Stimulated activated effector memory CD8-positive, alpha-beta T cell treated with anti-CD3 and anti-CD28 coated beads, Interleukin-12 subunit alpha, Interleukin-12 subunit beta, amount 100 ng/mL, for 72 hours (primary cell): ENCODE measurements at regions not wholly inside any gene's neighbourhood (a gene's known extent, or its start where the extent isn't known, plus 50 kb on each side); places are given as distances from the start of the nearest gene placed in this dataset.
"Not testable (repeated sequence)": the region's sequence is repeated elsewhere in the genome, so short reads cannot be mapped to it uniquely, and the experiment has no call there.

Source experiments
- ATAC-seq: fragments of 150-1000 bp; cut with Tn5 transposase; 2 replicates; pipeline ENCODE4 v1.10.0; 2021
- DNase-seq, 2 donors: peaks; one replicate each; pipeline ENCODE4 v3.0.0; 2021 to 2022; ENCODE audit warnings: low spot score in 2 of 2
- H3K27ac Mint-ChIP-seq: one replicate; pipeline ENCODE4 v1.8.0; 2022; ENCODE audit warnings: mild to moderate bottlenecking, mixed read lengths
- H3K36me3 Mint-ChIP-seq: one replicate; pipeline ENCODE4 v1.8.0; 2022; ENCODE audit warnings: mild to moderate bottlenecking, mixed read lengths
- H3K4me1 Mint-ChIP-seq: one replicate; pipeline ENCODE4 v1.8.0; 2022; ENCODE audit warnings: mixed read lengths
- H3K4me3 Mint-ChIP-seq: one replicate; pipeline ENCODE4 v1.8.0; 2022; ENCODE audit warnings: mild to moderate bottlenecking, mixed read lengths
- H3K9me3 Mint-ChIP-seq: one replicate; pipeline ENCODE4 v1.8.0; 2022; ENCODE audit warnings: mixed read lengths

DNA sequence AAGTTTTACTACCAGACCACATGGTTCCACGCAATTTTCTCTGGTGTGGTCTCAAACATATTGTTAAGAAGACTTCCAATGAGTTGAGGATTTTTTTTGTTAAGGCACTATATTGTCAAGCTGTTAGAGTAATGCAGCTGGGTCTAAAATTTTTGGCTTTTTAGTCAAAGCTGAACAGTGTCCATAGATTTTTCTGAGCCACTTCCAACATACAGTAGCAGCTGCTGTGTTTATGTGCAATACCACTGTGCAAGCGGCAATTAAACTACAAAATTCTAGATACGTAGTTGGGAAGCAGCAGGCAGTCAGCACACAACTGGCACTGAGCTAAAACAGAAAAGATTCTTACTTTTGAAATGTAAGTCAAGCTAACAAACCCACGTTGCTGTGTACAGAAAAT is 1551.1 kb upstream of the AGA start:
- DNase-seq (no peak), ATAC-seq (no peak)
- H3K36me3 Mint-ChIP-seq: no peaks in the 10 kb centered on the region

DNA sequence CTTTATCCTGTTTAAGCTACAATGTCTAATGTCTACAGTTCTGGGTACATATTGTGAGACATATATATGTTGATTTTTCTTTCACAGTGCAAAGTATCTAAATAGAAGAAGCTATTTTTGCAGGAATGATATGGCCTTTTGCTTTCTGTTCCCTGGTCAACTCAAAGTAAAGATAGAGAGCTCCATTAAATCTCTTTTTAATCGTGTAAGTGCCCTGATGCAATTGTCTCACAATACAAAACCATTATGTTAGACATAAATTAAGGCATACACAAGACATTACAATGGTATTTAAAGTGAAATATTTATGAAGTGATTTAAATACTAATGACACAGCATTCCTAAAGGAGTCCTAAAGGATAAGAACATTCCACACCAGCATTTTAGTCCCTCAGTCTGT is 1559.7 kb upstream of the AGA start:
- H3K4me1 Mint-ChIP-seq: no peaks in the 10 kb centered on the region
- no peak for DNase-seq
- no peak overlapping the region for H3K4me3 Mint-ChIP-seq
- no peak overlapping the region for H3K27ac Mint-ChIP-seq
- no peak for ATAC-seq
- H3K36me3 Mint-ChIP-seq: no peaks in the 10 kb centered on the region
- H3K9me3 Mint-ChIP-seq: peaks cover 17% of the 10 kb centered on the region

More for the DNA sequence above, 1551.1 kb upstream of the AGA start:
- H3K9me3 Mint-ChIP-seq: peaks cover 12% of the 10 kb centered on the region
- H3K27ac Mint-ChIP-seq: no peak overlapping the region
- H3K4me1 Mint-ChIP-seq: no peaks in the 10 kb centered on the region
- H3K4me3 Mint-ChIP-seq: no peak overlapping the region

- peaks cover 14% of the 10 kb centered on the region for H3K9me3 Mint-ChIP-seq
- H3K4me3 Mint-ChIP-seq: no peak overlapping the region
- DNase-seq (no peak), ATAC-seq (no peak)
- no peak overlapping the region for H3K27ac Mint-ChIP-seq
- no peaks in the 10 kb centered on the region for H3K36me3 Mint-ChIP-seq
- H3K4me1 Mint-ChIP-seq: no peaks in the 10 kb centered on the region
These were observed 1565.5 kb upstream of the AGA start for GRCh38 chr4:179007755-179008154.

GRCh38 chr4:179017581-179017980 is 1575.3 kb upstream of the AGA start:
- ATAC-seq (no peak), DNase-seq (no peak)
- no peak overlapping the region for H3K4me3 Mint-ChIP-seq
- H3K27ac Mint-ChIP-seq: no peak overlapping the region
- no peaks in the 10 kb centered on the region for H3K4me1 Mint-ChIP-seq
- H3K36me3 Mint-ChIP-seq: no peaks in the 10 kb centered on the region
- peaks cover 30% of the 10 kb centered on the region for H3K9me3 Mint-ChIP-seq

DNA sequence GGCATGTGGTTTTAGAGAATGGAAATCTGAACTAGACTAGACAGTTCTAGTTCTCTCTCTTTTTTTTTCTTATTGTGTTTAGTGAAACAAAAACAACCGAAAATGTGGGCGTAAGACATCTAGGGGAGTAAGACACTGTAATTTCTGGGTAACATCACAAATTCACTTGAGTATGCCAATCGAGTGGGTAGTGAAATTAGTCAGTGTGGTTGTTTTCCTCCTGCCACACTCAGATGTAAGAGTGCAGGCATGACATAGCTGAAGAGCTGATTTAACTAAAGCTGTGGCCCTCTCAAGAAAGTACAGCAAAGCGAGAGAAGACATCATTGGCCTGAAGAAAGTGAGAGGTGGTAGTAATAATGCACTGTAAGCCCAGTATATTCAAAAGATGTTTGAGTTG is 1585.3 kb upstream of the AGA start:
- no peak for DNase-seq
- no peaks in the 10 kb centered on the region for H3K36me3 Mint-ChIP-seq

DNA sequence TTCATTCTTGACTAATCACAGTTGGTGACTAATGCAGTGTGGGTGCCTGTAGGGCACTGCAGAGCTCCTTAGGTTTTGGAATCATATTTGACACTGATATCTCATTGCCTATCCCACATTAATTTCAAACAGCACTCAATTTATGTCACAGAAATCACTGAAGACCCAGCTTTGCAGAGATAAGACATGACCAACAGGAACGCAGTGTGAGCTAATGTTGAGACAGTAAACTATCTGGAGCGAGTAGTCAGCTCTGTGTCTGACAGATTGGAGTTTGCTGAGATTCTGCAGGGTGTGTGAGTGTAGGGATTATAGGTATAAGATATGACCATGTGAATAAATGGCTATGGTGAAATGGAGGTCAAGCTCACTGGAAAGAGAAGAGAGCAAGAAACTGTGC is 1586.1 kb upstream of the AGA start:
- Mint-ChIP-seq H3K9me3 (peaks cover 26% of the 10 kb centered on the region), H3K36me3 (no peaks in the 10 kb centered on the region), H3K27ac (no peak overlapping the region), H3K4me1 (no peaks in the 10 kb centered on the region), H3K4me3 (no peak overlapping the region)
- no peak for ATAC-seq
- DNase-seq: no peak

More for the DNA sequence above, 1585.3 kb upstream of the AGA start:
- no peak overlapping the region for H3K4me3 Mint-ChIP-seq
- ATAC-seq: no peak
- H3K4me1 Mint-ChIP-seq: no peaks in the 10 kb centered on the region
- H3K9me3 Mint-ChIP-seq: peaks cover 23% of the 10 kb centered on the region
- no peak overlapping the region for H3K27ac Mint-ChIP-seq

DNA sequence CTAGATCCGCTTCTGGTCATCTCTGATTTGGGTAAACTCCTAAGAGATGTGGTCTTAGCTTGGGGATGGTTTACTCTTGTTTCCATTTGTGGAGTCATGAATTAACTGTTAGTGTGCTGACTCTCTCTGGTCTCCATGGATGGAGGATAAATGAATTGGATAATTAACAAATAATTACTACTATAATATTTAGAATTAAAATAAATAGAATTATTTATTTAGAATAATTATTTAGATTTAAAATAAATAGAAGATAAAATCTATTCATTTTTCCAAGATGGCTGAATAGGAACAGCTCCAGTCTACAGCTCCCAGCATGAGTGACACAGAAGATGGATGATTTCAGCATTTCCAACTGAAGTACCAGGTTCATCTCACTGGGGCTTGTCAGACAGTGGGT is 1587.4 kb upstream of the AGA start:
- no peak for ATAC-seq
- no peak overlapping the region for H3K27ac Mint-ChIP-seq

DNA sequence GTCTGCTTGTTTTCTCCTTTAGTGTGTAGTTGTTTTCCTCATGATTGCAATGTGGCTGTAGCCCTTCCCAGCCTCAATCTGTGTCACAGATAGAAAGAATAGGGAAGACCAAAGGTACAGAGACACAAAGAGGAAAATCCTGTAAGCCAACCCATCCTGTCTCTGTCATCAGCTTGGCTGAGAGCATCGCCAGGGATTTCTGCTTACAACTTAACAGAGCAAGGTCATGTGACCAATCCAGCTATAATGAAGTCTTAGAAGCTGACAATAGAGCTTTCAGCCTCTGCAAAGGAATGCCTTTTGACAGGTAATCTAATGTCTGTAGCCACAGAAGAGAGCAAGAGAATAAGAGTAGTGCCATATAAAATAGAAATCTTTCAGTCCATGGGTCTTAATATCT is 1598.0 kb upstream of the AGA start:
- H3K4me1 Mint-ChIP-seq: no peaks in the 10 kb centered on the region
- no peak overlapping the region for H3K27ac Mint-ChIP-seq
- no peaks in the 10 kb centered on the region for H3K36me3 Mint-ChIP-seq
- H3K4me3 Mint-ChIP-seq: no peak overlapping the region
- ATAC-seq (no peak), DNase-seq (no peak)
- peaks cover 8% of the 10 kb centered on the region for H3K9me3 Mint-ChIP-seq

More for the DNA sequence above, 1587.4 kb upstream of the AGA start:
- Mint-ChIP-seq H3K9me3 (peaks cover 21% of the 10 kb centered on the region), H3K4me1 (no peaks in the 10 kb centered on the region), H3K4me3 (no peak overlapping the region), H3K36me3 (no peaks in the 10 kb centered on the region)
- DNase-seq: no peak

GRCh38 chr4:179048839-179049453 is 1606.7 kb upstream of the AGA start:
- no peak for DNase-seq
- Mint-ChIP-seq H3K27ac (no peak overlapping the region), H3K4me3 (no peak overlapping the region), H3K9me3 (peaks cover 2% of the 10 kb centered on the region), H3K36me3 (no peaks in the 10 kb centered on the region), H3K4me1 (no peaks in the 10 kb centered on the region)
- ATAC-seq: no peak

DNA sequence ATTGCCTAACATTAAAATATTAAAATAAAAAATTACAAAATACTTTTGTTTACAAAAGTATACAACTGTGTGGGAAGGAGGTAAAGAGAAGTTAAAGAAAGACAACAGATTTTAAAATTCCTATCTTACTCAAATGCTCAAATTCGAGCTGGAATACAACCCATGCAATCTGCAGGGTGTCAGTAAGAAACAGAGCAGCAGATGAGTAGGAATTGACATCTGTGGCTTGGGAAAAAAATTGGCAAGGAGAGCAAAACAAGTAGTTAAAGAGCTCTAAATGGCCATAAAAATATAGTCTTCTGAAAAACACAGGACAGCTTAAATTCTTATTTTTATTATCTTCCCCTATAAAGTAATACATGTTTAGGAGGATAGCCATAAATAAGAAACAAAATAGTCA is 1609.0 kb upstream of the AGA start:
- no peak for ATAC-seq
- Mint-ChIP-seq H3K4me1 (no peaks in the 10 kb centered on the region), H3K4me3 (no peak overlapping the region), H3K36me3 (no peaks in the 10 kb centered on the region), H3K9me3 (peaks cover 2% of the 10 kb centered on the region), H3K27ac (no peak overlapping the region)
- no peak for DNase-seq

DNA sequence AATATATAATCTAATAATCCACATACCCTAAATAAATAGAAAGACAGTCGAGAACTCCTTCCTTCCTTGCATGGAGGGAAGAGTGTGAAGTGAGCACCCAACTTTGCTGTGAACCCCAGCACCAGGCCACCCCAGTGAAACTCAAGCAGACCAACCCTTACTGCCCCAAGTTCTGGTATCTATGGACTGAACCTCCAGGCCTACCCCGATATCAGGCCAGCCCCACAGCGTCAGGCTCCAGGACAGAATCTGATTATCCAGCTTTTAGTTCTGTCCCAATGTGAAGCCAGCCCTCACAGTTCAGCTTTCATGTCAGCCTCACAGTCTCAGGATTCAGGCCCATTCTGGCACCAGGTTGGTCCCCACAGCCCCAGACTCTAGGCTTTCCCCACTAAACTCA is 1617.2 kb upstream of the AGA start:
- DNase-seq (no peak), ATAC-seq (no peak)
- H3K9me3 Mint-ChIP-seq: peaks cover 13% of the 10 kb centered on the region
- no peaks in the 10 kb centered on the region for H3K4me1 Mint-ChIP-seq
- no peak overlapping the region for H3K27ac Mint-ChIP-seq
- H3K36me3 Mint-ChIP-seq: no peaks in the 10 kb centered on the region
- no peak overlapping the region for H3K4me3 Mint-ChIP-seq

DNA sequence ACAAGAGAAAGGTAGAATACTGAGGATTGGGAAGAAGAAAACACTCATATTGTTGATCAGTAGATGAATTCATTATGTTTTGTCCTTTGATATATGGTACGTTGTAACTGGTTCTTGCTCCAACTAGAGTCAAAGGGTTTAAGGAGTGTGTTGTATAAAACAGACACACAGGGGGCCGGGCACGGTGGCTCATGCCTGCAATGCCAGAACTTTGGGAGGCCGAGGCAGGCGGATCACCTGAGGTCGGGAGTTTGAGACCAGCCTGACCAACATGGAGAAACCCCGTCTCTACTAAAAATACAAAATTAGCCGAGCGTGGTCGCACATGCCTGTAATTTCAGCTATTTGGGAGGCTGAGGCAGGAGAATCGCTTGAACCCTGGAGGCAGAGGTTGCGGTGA is 1624.0 kb upstream of the AGA start:
- DNase-seq, H3K27ac Mint-ChIP-seq, H3K36me3 Mint-ChIP-seq, H3K4me1 Mint-ChIP-seq, ATAC-seq, H3K4me3 Mint-ChIP-seq: not testable (repeated sequence)
- H3K9me3 Mint-ChIP-seq: peaks cover 15% of the 10 kb centered on the region

DNA sequence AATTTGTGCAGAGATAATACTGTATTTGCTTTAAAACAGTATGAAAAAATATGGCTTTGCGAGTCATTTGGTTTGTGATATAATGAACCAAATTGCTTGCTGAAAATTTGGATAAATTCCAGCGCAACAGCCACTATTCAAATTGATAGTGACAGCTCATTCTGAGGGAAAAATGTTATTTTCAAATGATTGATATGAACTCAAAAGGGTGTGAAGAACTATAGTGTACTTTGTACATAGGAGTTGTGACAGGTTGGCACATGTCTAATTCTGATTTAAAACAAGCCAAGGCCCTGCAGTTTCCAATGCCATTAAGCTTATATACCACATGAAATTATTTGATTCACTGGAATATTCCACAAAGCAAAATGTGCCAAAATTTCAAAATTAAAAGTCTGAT is 1628.9 kb upstream of the AGA start:
- no peaks in the 10 kb centered on the region for H3K4me1 Mint-ChIP-seq
- DNase-seq (no peak), ATAC-seq (no peak)
- H3K36me3 Mint-ChIP-seq: no peaks in the 10 kb centered on the region
- H3K9me3 Mint-ChIP-seq: peaks cover 18% of the 10 kb centered on the region
- H3K4me3 Mint-ChIP-seq: no peak overlapping the region
- H3K27ac Mint-ChIP-seq: no peak overlapping the region

GRCh38 chr4:179076865-179077264 is 1634.6 kb upstream of the AGA start:
- Mint-ChIP-seq H3K4me1 (no peaks in the 10 kb centered on the region), H3K4me3 (no peak overlapping the region), H3K9me3 (peaks cover 14% of the 10 kb centered on the region), H3K36me3 (no peaks in the 10 kb centered on the region), H3K27ac (no peak overlapping the region)
- ATAC-seq: no peak
- no peak for DNase-seq

DNA sequence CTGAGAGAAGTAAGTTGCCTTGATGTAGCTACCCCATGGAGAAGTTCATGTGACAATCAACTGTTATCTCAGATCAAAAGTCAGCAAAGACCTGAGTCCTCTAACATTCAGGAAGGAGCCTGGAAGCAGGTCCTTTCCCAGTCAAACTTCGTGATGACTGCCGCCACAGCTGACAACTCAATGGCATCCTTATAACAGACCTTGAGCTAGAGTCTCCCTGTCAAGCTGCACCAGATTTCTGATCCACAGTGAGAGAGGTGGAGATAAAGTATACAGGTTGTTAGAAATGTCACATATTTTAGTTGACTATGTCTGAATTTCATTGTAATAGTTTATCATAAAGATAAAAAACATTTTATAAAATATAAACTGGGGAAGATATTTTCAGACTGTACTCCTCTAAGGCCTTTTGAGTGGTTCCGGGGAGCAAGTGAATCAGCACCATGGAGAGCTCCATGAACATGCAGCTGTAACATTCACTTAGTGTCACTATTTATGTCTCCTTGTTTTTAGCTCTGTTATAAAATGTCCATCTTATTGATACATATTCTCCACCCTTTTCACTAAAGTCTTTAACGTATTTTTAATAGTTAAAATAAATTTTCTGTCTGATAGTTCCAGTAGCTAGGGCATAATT is 1653.5 kb upstream of the AGA start:
- Mint-ChIP-seq H3K36me3 (no peaks in the 10 kb centered on the region), H3K4me1 (no peaks in the 10 kb centered on the region), H3K27ac (no peak overlapping the region), H3K9me3 (peaks cover 26% of the 10 kb centered on the region), H3K4me3 (no peak overlapping the region)
- DNase-seq: no peak
- ATAC-seq: no peak

DNA sequence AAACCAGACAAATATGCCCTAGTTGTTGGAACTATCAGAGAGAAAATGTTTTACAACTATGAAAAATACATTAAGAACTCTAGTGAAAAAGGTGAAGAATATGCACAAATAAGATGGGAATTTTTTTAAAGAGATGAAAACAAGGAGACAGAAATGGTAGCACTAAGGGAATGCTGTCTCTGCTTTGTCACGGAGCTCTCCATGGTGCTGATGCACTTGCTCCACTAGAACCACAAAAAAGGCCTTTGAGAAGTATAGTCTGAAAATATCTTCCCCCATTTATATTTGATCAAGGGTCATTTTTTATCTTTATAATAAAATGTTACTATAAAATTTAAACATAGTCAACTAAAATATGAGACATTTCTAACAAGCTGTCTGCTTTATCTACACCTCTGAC is 1655.5 kb upstream of the AGA start:
- no peak overlapping the region for H3K27ac Mint-ChIP-seq
- ATAC-seq (no peak), DNase-seq (no peak)
- no peak overlapping the region for H3K4me3 Mint-ChIP-seq
- peaks cover 14% of the 10 kb centered on the region for H3K9me3 Mint-ChIP-seq
- H3K36me3 Mint-ChIP-seq: no peaks in the 10 kb centered on the region
- H3K4me1 Mint-ChIP-seq: no peaks in the 10 kb centered on the region
